PC-9 (cell line): ENCODE measurements at regions not wholly inside any gene's neighbourhood (a gene's known extent, or its start where the extent isn't known, plus 50 kb on each side); places are given as distances from the start of the nearest gene placed in this dataset.

Experiments
- BruUV-seq: library from RNA; stranded (reverse); fragments of 400-500 nt; replicated peaks from 2 replicates; lab custom pipeline; 2021; lab: Mats Ljungman, UMichigan
- CTCF ChIA-PET: fragments of 300-600 bp; sonication (Branson Sonifier 250); formaldehyde crosslinking; loops from one replicate; lab custom pipeline; 2022; ENCODE audit warnings: antibody characterized with exemption; lab: Charles Lee
- POLR2A ChIA-PET: fragments of 300-600 bp; sonication (Branson Sonifier 250); formaldehyde crosslinking; loops from one replicate; lab custom pipeline; 2022; ENCODE audit warnings: antibody characterized with exemption; ENCODE audit not compliant: unreplicated experiment; lab: Charles Lee
- DNase-seq, 2 experiments: peaks; one replicate each; pipeline versions ENCODE4 v3.0.0 to v3.0.0-alpha.2; 2015 to 2022; ENCODE audit warnings: mixed read lengths in 1 of 2
- H2AFZ ChIP-seq: fragments of 200-600 bp; sonication (generic); 2 replicates; pipeline ENCODE4 v1.8.1; 2017; ENCODE audit warnings: antibody characterized with exemption
- H3F3A ChIP-seq: fragments of 200-600 bp; sonication (generic); 2 replicates; pipeline ENCODE4 v1.8.1; 2017; ENCODE audit warnings: antibody characterized with exemption, mild to moderate bottlenecking, low read depth; ENCODE audit not compliant: insufficient read depth
- H3K27ac ChIP-seq: fragments of 200-600 bp; sonication (generic); 2 replicates; pipeline ENCODE4 v1.6.1; 2016; ENCODE audit warnings: mixed run types
- H3K27me3 ChIP-seq: fragments of 200-600 bp; sonication (generic); 2 replicates; pipeline ENCODE4 v1.6.1; 2016; ENCODE audit warnings: low read depth, mixed run types; ENCODE audit not compliant: insufficient read depth
- H3K36me3 ChIP-seq: fragments of 200-600 bp; sonication (generic); 2 replicates; pipeline ENCODE4 v1.6.1; 2016; ENCODE audit warnings: low read depth, mixed run types
- H3K4me1 ChIP-seq: fragments of 200-600 bp; sonication (generic); replicated peaks from 2 replicates; pipeline ENCODE4 v1.6.1; 2016; ENCODE audit warnings: mixed run types; ENCODE audit not compliant: insufficient read depth
- H3K4me2 ChIP-seq: fragments of 200-600 bp; sonication (generic); 2 replicates; pipeline ENCODE4 v1.6.1; 2017; ENCODE audit warnings: mixed run types
- H3K4me3 ChIP-seq: fragments of 200-600 bp; sonication (generic); 2 replicates; pipeline ENCODE4 v1.6.1; 2016; ENCODE audit warnings: mixed run types
- H3K79me2 ChIP-seq: fragments of 200-600 bp; sonication (generic); 2 replicates; pipeline ENCODE4 v1.6.1; 2017; ENCODE audit warnings: low read depth, mixed run types
- H3K9me2 ChIP-seq: fragments of 200-600 bp; sonication (generic); 2 replicates; pipeline ENCODE4 v1.8.1; 2017; ENCODE audit warnings: mild to moderate bottlenecking; ENCODE audit not compliant: insufficient read depth
- H3K9me3 ChIP-seq: fragments of 200-600 bp; sonication (generic); 2 replicates; pipeline ENCODE4 v1.8.1; 2016; ENCODE audit warnings: low read depth; ENCODE audit not compliant: insufficient read depth
- H4K20me1 ChIP-seq: fragments of 200-600 bp; sonication (generic); 2 replicates; pipeline ENCODE4 v1.8.1; 2017; ENCODE audit not compliant: insufficient read depth
- CTCF ChIP-seq: fragments of 200-600 bp; sonication (generic); conservative IDR thresholded peaks from 2 replicates; pipeline ENCODE4 v1.6.1; 2017; ENCODE audit warnings: mixed run types, antibody characterized with exemption, mild to moderate bottlenecking, moderate library complexity
- EZH2 ChIP-seq: fragments of 200-600 bp; sonication (generic); IDR thresholded peaks from 2 replicates; pipeline ENCODE4 v1.8.0; 2017; ENCODE audit warnings: antibody characterized with exemption, low read depth
- intact Hi-C: fragments of 100-400 bp; cut with micrococcal nuclease; formaldehyde crosslinking; loops from one replicate; pipeline ENCODE4 v1.10.0; 2022; ENCODE audit not compliant: unreplicated experiment

GRCh38 chr10:130970341-130971122 is 341.0 kb downstream of the TCERG1L start:
- BruUV-seq: no TSS peak
- Histone ChIP-seq H3F3A (no peaks in the 10 kb centered on the region), H3K79me2 (no peaks in the 10 kb centered on the region), H3K4me1 (no peaks in the 10 kb centered on the region), H4K20me1 (no peaks in the 10 kb centered on the region), H3K27ac (no peak overlapping the region), H3K4me3 (no peak overlapping the region), H2AFZ (no peak overlapping the region), H3K4me2 (no peak overlapping the region), H3K36me3 (no peaks in the 10 kb centered on the region), H3K9me2 (no peaks in the 10 kb centered on the region), H3K9me3 (no peaks in the 10 kb centered on the region), H3K27me3 (peaks cover 5% of the 10 kb centered on the region)
- ChIA-PET CTCF (no interaction called here), POLR2A (no interaction called here)
- intact Hi-C loops: no loop called here
- TF ChIP-seq CTCF: no peak
- TF ChIP-seq EZH2: no peak
- no peak for DNase-seq

- H3K4me1 ChIP-seq: no peaks in the 10 kb centered on the region
- no peak for DNase-seq
Measured at GRCh38 chr10:130971123-130971435, 340.4 kb downstream of the TCERG1L start.

GRCh38 chr10:130973127-130973839 is 338.2 kb downstream of the TCERG1L start:
- CTCF ChIA-PET: no interaction called here
- H3K9me3 ChIP-seq: no peaks in the 10 kb centered on the region
- H3K27ac ChIP-seq: no peak overlapping the region
- TF ChIP-seq CTCF (no peak), EZH2 (no peak)
- POLR2A ChIA-PET: no interaction called here
- H3K4me2 ChIP-seq: no peak overlapping the region
- no TSS peak for BruUV-seq
- intact Hi-C loops: no loop called here
- H4K20me1 ChIP-seq: no peaks in the 10 kb centered on the region
- no peak overlapping the region for H2AFZ ChIP-seq
- H3K4me3 ChIP-seq: no peak overlapping the region
- no peaks in the 10 kb centered on the region for H3K79me2 ChIP-seq
- H3F3A ChIP-seq: no peaks in the 10 kb centered on the region
- no peaks in the 10 kb centered on the region for H3K9me2 ChIP-seq
- H3K4me1 ChIP-seq: no peaks in the 10 kb centered on the region
- no peak for DNase-seq
- no peaks in the 10 kb centered on the region for H3K36me3 ChIP-seq
- H3K27me3 ChIP-seq: peaks cover 9% of the 10 kb centered on the region

More at GRCh38 chr10:130971123-130971435, 340.4 kb downstream of the TCERG1L start:
- Histone ChIP-seq H3K36me3 (no peaks in the 10 kb centered on the region), H3K9me2 (no peaks in the 10 kb centered on the region), H3K9me3 (no peaks in the 10 kb centered on the region), H3K4me2 (no peak overlapping the region), H3K27me3 (peaks cover 8% of the 10 kb centered on the region), H4K20me1 (no peaks in the 10 kb centered on the region), H2AFZ (no peak overlapping the region), H3F3A (no peaks in the 10 kb centered on the region), H3K4me3 (no peak overlapping the region), H3K27ac (no peak overlapping the region), H3K79me2 (no peaks in the 10 kb centered on the region)
- no TSS peak for BruUV-seq
- TF ChIP-seq EZH2 (no peak), CTCF (no peak)
- ChIA-PET POLR2A (no interaction called here), CTCF (no interaction called here)
- intact Hi-C loops: no loop called here
